Pulmonary artery endothelial cell (primary cell): ENCODE measurements at regions not wholly inside any gene's neighbourhood (a gene's known extent, or its start where the extent isn't known, plus 50 kb on each side); places are given as distances from the start of the nearest gene placed in this dataset.

Experiments
- DNase-seq: peaks from one replicate; pipeline ENCODE4 v3.0.0-alpha.2; 2011; ENCODE audit warnings: low read depth, low spot score

DNA sequence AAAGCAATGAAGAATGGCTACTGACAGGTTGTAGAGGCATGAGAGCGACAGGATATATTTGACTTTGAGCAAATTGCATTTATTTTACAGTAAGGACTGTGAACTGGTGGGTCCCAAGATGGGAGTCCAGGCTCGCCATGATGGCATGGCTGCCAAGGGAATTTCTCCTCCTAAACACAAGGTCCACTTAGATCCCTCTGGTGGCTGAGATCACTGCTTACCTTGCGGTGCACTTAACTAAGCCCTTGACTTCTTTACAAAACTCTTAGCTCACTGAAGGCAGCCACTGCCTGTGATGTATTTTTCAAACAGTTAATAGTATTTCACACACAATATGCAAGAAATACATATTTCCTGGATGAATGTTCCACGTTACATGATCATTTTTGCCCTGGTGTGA is 50.3 kb upstream of the SORBS2 start:
- no peak for DNase-seq

GRCh38 chr4:185863946-185864345 is 52.0 kb upstream of the SORBS2 start:
- no peak for DNase-seq

DNA sequence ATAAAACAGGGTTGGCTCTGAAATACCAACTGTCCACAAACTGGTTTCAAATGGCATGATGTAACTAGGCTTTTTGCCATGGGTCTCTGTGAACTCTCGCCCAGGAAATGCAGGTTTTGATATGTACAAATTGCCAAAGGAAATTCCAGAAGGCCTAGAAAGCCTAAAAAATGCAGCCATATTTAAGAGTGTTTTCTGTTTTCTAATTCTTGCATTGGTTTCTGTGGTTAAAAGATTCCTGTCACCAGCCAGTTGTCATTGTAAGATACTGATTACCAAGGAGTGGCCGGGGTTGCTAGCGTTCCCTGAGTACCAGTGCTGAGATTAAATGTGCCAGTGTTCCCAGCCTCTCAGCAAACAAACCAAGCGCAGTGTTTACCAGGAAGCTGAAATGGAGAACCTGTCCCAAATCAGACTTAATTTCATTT is 53.9 kb upstream of the SORBS2 start:
- no peak for DNase-seq

- DNase-seq: no peak
Measured at GRCh38 chr4:185867770-185868169, 55.8 kb upstream of the SORBS2 start.

GRCh38 chr4:185868983-185869382 is 57.0 kb upstream of the SORBS2 start:
- no peak for DNase-seq

- DNase-seq: no peak
Measured at GRCh38 chr4:185869427-185869826, 57.4 kb upstream of the SORBS2 start.

GRCh38 chr4:185870366-185870765 is 58.4 kb upstream of the SORBS2 start:
- no peak for DNase-seq

GRCh38 chr4:185872747-185873380 is 60.9 kb upstream of the SORBS2 start:
- no peak for DNase-seq

DNA sequence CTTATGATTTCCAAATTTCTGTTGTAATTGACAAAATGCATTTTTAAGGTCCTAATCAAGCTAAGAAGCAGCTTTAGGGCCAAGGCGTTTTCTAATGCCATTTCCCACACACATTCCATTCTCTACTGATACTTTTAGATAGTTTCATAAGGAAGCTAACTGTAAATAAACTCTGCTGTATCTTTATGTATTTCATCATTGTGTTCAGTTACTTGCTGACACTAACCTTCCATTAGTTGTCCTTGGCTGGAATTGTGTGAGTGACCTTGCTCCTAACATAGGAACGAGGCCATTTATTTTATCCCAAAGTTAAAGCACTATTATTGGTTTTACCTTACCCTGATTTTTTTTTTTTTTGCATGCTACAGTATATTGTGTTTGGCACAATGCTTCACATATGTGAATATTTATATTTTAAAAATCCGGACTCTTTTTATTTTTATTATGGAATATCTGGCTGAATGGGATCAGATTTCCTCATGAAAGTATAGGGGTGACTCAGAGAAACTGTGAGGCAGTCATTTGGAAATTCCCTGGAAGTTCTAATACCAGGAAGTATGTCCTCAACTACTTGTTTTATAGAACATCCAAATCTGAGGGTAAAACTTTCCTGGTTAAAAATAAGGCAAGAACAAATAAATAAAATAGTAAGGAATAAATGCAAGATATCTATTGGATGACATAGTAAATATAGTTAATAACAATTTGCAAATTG is 62.7 kb upstream of the SORBS2 start:
- DNase-seq: peak; percentile 27

DNA sequence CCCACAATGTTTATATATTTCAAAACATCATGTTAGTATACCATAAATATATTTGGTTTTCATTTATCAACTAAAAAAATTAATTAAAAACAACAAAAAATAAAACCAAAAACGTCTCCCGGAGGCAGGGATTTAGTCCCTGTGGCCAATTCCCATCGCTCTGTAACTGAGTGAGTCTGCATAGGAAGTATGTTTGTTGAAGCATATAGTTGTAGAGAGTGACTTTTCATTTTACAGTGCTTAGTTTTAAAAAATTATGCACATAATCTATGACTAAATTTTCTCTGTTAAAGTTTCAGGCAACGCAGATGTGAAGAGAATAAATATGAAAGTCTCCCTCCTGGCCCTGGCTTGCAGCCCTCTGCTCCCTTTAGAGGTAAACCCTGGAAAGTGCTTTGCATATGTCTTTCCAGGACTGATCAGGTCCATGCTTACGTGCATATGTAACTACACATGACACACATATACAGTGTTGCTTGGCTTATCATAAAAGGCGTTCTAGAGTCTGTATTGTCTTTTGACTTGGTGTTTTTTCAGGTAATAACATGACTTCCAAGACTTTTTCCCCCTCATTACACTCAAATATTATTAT is 63.4 kb upstream of the SORBS2 start:
- no peak for DNase-seq

DNA sequence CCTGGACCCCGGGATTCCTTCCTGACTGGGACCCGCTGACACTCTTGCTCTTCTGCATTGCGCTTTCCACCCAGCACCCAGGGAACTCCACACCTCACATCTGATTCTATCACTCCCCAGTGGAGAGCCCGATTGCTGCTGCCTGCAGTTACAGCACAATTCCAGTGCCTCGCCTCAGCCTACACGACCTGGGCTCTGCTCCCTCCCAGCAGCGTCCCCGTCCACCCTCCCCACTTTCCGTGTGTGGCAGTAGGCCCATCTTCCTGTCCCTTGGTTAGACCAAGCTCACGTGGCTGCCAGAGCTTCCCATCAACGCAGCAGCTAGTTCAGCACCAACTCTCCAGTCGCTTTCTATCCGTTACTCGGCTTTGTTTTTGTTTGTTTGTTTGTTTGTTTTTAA is 66.6 kb upstream of the SORBS2 start:
- no peak for DNase-seq

- DNase-seq: no peak
Measured at GRCh38 chr4:185879666-185880312, 67.8 kb upstream of the SORBS2 start.

DNA sequence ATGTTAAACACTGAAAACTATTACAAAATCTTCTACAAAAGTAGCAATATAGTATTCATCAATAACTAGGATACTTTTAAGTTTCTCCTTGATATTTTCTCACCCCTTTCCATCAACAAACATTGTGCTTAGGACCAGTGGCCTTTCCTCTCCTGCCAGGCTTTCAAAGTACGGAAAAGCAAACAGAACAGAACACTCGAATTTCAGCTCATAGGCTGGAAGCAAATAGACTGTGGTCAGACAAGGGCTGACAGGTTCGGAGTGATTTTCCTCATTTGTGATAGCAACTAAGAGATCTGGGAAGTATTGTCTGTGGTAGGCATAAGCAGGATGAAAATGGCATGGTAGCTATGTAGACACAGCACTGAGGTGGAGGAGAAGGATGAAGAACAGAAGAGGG is 68.6 kb upstream of the SORBS2 start:
- DNase-seq: no peak

- no peak for DNase-seq
Measured at GRCh38 chr4:185881430-185881829, 69.4 kb upstream of the SORBS2 start.

- DNase-seq: no peak
Measured at GRCh38 chr4:185883591-185883990, 71.6 kb upstream of the SORBS2 start.

- no peak for DNase-seq
Measured at GRCh38 chr4:185885075-185885474, 73.1 kb upstream of the SORBS2 start.

- no peak for DNase-seq
Measured at GRCh38 chr4:185885604-185886003, 73.6 kb upstream of the SORBS2 start.

DNA sequence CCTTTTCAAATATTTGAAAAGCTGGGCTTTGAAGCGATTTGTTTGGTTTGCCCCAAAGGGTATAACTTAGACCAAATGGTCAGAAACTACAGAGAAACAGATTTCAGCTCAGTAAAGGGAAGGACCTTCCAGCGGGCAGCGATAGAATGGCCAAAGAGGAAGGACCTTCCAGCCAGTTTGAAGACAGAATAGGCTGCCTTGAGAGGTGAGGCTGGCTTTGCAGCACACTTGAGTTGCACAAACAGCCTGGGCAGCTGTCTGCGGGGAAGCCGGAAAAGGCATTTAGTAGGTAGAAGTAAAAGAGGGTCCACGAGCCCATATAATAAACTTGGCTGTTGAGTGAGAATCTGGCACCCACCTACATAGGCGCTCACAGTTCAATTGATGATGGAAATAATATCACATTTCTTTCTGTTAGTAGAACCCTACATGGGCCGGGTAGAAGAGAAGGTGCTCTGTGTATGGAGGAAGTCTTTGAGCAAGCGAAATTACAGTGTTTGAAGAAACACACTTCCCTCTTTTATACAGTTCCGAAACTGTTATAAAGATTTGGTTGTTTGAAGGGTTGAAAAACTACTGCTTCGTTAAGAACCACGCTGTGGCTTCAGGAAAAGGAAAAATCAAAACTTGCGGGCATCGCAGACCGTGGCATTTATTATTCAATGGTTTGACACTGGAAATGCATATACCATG is 75.0 kb upstream of the SORBS2 start:
- no peak for DNase-seq

GRCh38 chr4:185888676-185889075 is 76.7 kb upstream of the SORBS2 start:
- no peak for DNase-seq

GRCh38 chr4:185889585-185889984 is 77.6 kb upstream of the SORBS2 start:
- no peak for DNase-seq

GRCh38 chr4:185890196-185890595 is 78.2 kb upstream of the SORBS2 start:
- no peak for DNase-seq

DNA sequence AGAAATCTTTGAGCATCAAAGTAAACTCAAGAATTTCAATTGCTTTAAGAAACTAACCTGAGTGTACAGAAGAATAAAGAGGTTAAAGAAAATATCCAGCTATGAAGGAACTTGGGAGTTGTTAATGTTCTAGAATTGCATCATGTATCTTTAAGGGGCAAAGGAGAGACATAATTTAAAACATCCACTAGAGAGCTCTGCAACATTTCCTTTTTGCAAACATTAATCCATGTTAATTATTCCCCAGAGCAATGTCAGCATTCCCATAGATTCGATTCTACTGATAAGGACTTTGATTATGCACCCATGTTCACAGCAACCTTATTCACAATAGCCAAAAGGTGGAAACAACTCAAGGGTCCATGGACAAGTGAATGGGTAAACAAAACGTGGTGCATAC is 80.2 kb upstream of the SORBS2 start:
- DNase-seq: no peak
